Liver (tissue), 8 donors: ENCODE measurements at regions not wholly inside any gene's neighbourhood (a gene's known extent, or its start where the extent isn't known, plus 50 kb on each side); places are given as distances from the start of the nearest gene placed in this dataset.
A peak's percentile ranks its signal among the peaks of the same experiment; 100 is the strongest.

Experiments used
- DNase-seq: peaks from one replicate; pipeline ENCODE4 v3.0.0-alpha.2; 2017; ENCODE audit warnings: low spot score
- H3K27ac ChIP-seq, 2 donors: one replicate each; pipeline ENCODE4 v1.7.0; 2013; ENCODE audit warnings: inconsistent platforms in 2 of 2, low read length in 2 of 2, control low read depth in 1 of 2, low read depth in 1 of 2, mild to moderate bottlenecking in 1 of 2
- H3K27me3 ChIP-seq, 4 donors: one replicate each; pipeline versions ENCODE4 v1.6.1 to v1.7.0; 2013; ENCODE audit warnings: low read length in 3 of 4, inconsistent platforms in 1 of 4, mild to moderate bottlenecking in 1 of 4, moderate library complexity in 1 of 4; ENCODE audit not compliant: control insufficient read depth in 4 of 4, insufficient read depth in 4 of 4
- H3K36me3 ChIP-seq, 4 donors: one replicate each; pipeline versions ENCODE4 v1.6.1 to v1.7.0; 2013; ENCODE audit warnings: low read length in 3 of 4, mild to moderate bottlenecking in 3 of 4, low read depth in 1 of 4, moderate library complexity in 1 of 4; ENCODE audit not compliant: control insufficient read depth in 4 of 4, insufficient read depth in 3 of 4
- H3K4me1 ChIP-seq, 4 donors: one replicate each; pipeline versions ENCODE4 v1.6.1 to v1.7.0; 2013; ENCODE audit warnings: low read length in 3 of 4, mild to moderate bottlenecking in 3 of 4, moderate library complexity in 1 of 4; ENCODE audit not compliant: control insufficient read depth in 4 of 4, insufficient read depth in 4 of 4
- H3K4me3 ChIP-seq, 3 donors: one replicate each; pipeline versions ENCODE4 v1.6.1 to v1.7.0; 2013; ENCODE audit warnings: low read length in 3 of 3, control low read depth in 1 of 3, low read depth in 1 of 3, mild to moderate bottlenecking in 1 of 3
- H3K9ac ChIP-seq, 2 donors: one replicate each; pipeline ENCODE4 v1.7.0; 2013; ENCODE audit warnings: low read length in 2 of 2, mild to moderate bottlenecking in 2 of 2, moderate library complexity in 2 of 2, control low read depth in 1 of 2, low read depth in 1 of 2
- H3K9me3 ChIP-seq, 4 donors: one replicate each; pipeline versions ENCODE4 v1.6.1 to v1.7.0; 2013; ENCODE audit warnings: low read length in 3 of 4; ENCODE audit not compliant: control insufficient read depth in 4 of 4
- ATF3 ChIP-seq: IDR thresholded peaks from 2 replicates; pipeline ENCODE4 v1.6.1; 2016; ENCODE audit warnings: antibody characterized with exemption
- CTCF ChIP-seq: fragments of 150-350 bp; IDR thresholded peaks from 2 replicates; pipeline ENCODE4 v1.5.1; 2017; ENCODE audit warnings: improper control_type of control experiment, low read depth, low read length; ENCODE audit not compliant: missing input control
- EGR1 ChIP-seq, 2 donors: IDR thresholded peaks; 2 replicates each; pipeline ENCODE4 v1.6.1; 2016 to 2018; ENCODE audit warnings: antibody characterized with exemption in 2 of 2, low read depth in 2 of 2
- FOXA1 ChIP-seq: IDR thresholded peaks from 2 replicates; pipeline ENCODE4 v1.6.1; 2016; ENCODE audit warnings: antibody characterized with exemption
- FOXA2 ChIP-seq: IDR thresholded peaks from 2 replicates; pipeline ENCODE4 v1.6.1; 2016; ENCODE audit warnings: antibody characterized with exemption
- GABPA ChIP-seq, 2 donors: IDR thresholded peaks in 1 of 2; conservative IDR thresholded peaks in 1 of 2; 2 replicates each; pipeline ENCODE4 v1.6.1; 2016; ENCODE audit warnings: antibody characterized with exemption in 2 of 2, mild to moderate bottlenecking in 1 of 2, moderate library complexity in 1 of 2
- HNF4A ChIP-seq, 2 donors: conservative IDR thresholded peaks; 2 replicates each; pipeline ENCODE4 v1.6.1; 2016; ENCODE audit warnings: antibody characterized with exemption in 2 of 2, mild to moderate bottlenecking in 2 of 2
- HNF4G ChIP-seq: IDR thresholded peaks from 2 replicates; pipeline ENCODE4 v1.6.1; 2016; ENCODE audit warnings: antibody characterized with exemption
- MAX ChIP-seq: IDR thresholded peaks from 2 replicates; pipeline ENCODE4 v1.6.1; 2016; ENCODE audit warnings: antibody characterized with exemption
- NR2F2 ChIP-seq: IDR thresholded peaks from 2 replicates; pipeline ENCODE4 v1.6.1; 2016; ENCODE audit warnings: antibody characterized with exemption
- RAD21 ChIP-seq, 2 donors: IDR thresholded peaks; 2 replicates each; pipeline ENCODE4 v1.6.1; 2016; ENCODE audit warnings: antibody characterized with exemption in 2 of 2, mild to moderate bottlenecking in 2 of 2
- REST ChIP-seq: IDR thresholded peaks from 2 replicates; pipeline ENCODE4 v1.6.1; 2016; ENCODE audit warnings: antibody characterized with exemption, mild to moderate bottlenecking
- RXRA ChIP-seq, 2 donors: IDR thresholded peaks; 2 replicates each; pipeline ENCODE4 v1.6.1; 2017 to 2018; ENCODE audit warnings: antibody characterized with exemption in 2 of 2, mild to moderate bottlenecking in 1 of 2
- SP1 ChIP-seq: IDR thresholded peaks from 2 replicates; pipeline ENCODE4 v1.6.1; 2018; ENCODE audit warnings: antibody characterized with exemption, mild to moderate bottlenecking
- TAF1 ChIP-seq: conservative IDR thresholded peaks from 2 replicates; pipeline ENCODE4 v1.6.1; 2016; ENCODE audit warnings: antibody characterized with exemption, mild to moderate bottlenecking
- YY1 ChIP-seq: IDR thresholded peaks from 2 replicates; pipeline ENCODE4 v1.6.1; 2016; ENCODE audit warnings: antibody characterized with exemption, mild to moderate bottlenecking
- ZBTB33 ChIP-seq: IDR thresholded peaks from 2 replicates; pipeline ENCODE4 v1.6.1; 2016; ENCODE audit warnings: antibody characterized with exemption
- WGBS: extraction: QIAGEN DNeasy Blood & Tissue Kit; methylation state at CpG from one replicate; pipeline ENCODE4 v1.1.7; 2013; 5-methylcytosine and 5-hydroxymethylcytosine counted together
- donor health status: healthy.
- donor health status: healthy.
- donor health status: healthy.
- donor health status: healthy.
- donor health status: healthy.

- TF ChIP-seq RXRA (IDR thresholded peaks at IDR 0.05) (no peak), MAX (no peak), CTCF (no peak)
These were observed 155.5 kb upstream of the MLN start (continued) for GRCh38 chr6:33959329-33959651.

GRCh38 chr6:33958526-33959328, 154.9 kb upstream of the MLN start:
- Histone ChIP-seq H3K4me1 (no peaks in the 10 kb centered on the region), H3K9me3 (no peaks in the 10 kb centered on the region), H3K9ac (no peak overlapping the region), H3K4me3 (no peak overlapping the region), H3K27ac (no peak overlapping the region), H3K36me3 (no peaks in the 10 kb centered on the region), H3K27me3 (no peaks in the 10 kb centered on the region)
- TF ChIP-seq YY1 (no peak), RAD21 (IDR thresholded peaks at IDR 0.05) (peak in 1 of 2 donors; percentile 36)
- 66% methylated on average over 14 of the region's 14 CpGs for WGBS
- no peak for DNase-seq

GRCh38 chr6:33957892-33958525, 154.2 kb upstream of the MLN start:
- TF ChIP-seq FOXA1 (no peak), REST (no peak), MAX (no peak), SP1 (no peak), NR2F2 (no peak), RAD21 (IDR thresholded peaks at IDR 0.05) (no peak), HNF4G (no peak), ZBTB33 (no peak), HNF4A (conservative IDR thresholded peaks at IDR 0.05) (no peak), FOXA2 (no peak), EGR1 (IDR thresholded peaks at IDR 0.05; ENCODE audit: low read depth in 2 of 2) (no peak), RXRA (IDR thresholded peaks at IDR 0.05) (no peak), ATF3 (no peak), GABPA (IDR thresholded peaks at IDR 0.05 in 1 of 2, conservative IDR thresholded peaks at IDR 0.05 in 1 of 2) (no peak), TAF1 (no peak), YY1 (no peak)
- H3K9ac ChIP-seq: no peak overlapping the region
- WGBS: 70% methylated on average over 12 of the region's 12 CpGs
- H3K4me3 ChIP-seq: no peak overlapping the region
- no peaks in the 10 kb centered on the region for H3K4me1 ChIP-seq
- no peaks in the 10 kb centered on the region for H3K27me3 ChIP-seq
- H3K9me3 ChIP-seq: no peaks in the 10 kb centered on the region
- H3K27ac ChIP-seq: no peak overlapping the region
- no peak for DNase-seq
- H3K36me3 ChIP-seq: no peaks in the 10 kb centered on the region
